Germinal center (tissue), 1 donor: ENCODE measurements at regions not wholly inside any gene's neighbourhood (a gene's known extent, or its start where the extent isn't known, plus 50 kb on each side); places are given as distances from the start of the nearest gene placed in this dataset.
"Not testable (repeated sequence)": the region's sequence is repeated elsewhere in the genome, so short reads cannot be mapped to it uniquely, and the experiment has no call there.

Source experiments
- DNase-seq: peaks from one replicate; pipeline ENCODE4 v3.0.0; 2012; ENCODE audit warnings: mixed read lengths, low spot score

- DNase-seq = no peak
Measured at GRCh38 chr10:21057436-21057835, 160.3 kb upstream of the NEBL start.

GRCh38 chr10:21056461-21056860, 159.3 kb upstream of the NEBL start:
- no peak for DNase-seq

DNA sequence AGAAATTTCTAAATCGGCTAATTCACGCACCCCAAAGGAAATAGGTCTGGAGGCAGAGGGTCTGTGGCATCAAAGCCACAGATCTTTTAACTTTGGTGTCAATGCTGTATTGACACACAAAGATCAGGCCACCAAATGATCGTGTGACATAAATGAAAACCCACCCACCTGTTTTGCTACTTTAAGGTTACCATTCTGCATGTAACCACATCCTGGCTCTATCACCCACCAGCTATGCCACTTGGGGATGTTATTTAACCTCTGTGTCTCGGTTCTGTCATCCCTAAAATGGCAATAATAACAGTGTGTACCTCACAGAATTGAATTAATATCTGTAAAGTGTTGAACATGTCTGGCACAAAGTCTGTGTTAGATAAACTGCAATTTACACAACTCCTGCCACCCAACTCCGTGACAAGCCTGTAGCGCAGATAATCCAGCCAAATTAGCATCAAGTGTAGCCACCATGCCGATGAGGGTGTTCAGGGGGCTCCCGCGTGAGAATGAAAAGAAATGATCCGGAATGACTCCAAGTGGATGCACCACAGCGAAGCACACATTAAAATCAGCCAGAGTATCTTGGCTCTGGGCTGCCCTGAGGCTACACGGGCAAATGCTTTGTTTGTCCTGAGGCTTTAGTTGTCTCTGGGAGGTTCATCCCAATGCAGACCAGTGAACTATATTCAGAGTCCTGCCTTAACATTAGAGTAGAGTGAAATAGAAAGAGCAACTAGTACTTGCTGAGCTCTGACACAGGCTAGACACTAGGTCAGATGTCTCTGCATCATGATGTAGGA, 158.4 kb upstream of the NEBL start:
- no peak for DNase-seq

- no peak for DNase-seq
Measured at GRCh38 chr10:21053953-21054690, 157.0 kb upstream of the NEBL start.

DNA sequence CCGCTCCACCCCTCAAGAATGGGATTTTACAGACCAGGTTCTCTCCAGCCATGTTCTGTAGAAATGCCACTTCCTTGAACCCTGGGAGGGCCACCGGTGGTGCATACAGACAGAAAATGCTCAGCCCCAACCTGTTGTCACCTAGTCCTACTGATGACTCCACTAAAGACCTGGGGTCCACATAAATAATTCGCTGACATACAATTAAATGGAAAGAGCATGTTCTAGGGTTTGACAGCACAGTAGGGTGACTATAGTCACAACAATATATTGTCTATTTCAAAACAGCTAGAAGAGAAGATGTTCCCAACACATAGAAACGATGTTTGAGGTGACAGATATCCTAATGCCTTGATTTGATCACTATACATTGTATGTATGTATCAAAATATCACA, 155.6 kb upstream of the NEBL start:
- DNase-seq = no peak

DNA sequence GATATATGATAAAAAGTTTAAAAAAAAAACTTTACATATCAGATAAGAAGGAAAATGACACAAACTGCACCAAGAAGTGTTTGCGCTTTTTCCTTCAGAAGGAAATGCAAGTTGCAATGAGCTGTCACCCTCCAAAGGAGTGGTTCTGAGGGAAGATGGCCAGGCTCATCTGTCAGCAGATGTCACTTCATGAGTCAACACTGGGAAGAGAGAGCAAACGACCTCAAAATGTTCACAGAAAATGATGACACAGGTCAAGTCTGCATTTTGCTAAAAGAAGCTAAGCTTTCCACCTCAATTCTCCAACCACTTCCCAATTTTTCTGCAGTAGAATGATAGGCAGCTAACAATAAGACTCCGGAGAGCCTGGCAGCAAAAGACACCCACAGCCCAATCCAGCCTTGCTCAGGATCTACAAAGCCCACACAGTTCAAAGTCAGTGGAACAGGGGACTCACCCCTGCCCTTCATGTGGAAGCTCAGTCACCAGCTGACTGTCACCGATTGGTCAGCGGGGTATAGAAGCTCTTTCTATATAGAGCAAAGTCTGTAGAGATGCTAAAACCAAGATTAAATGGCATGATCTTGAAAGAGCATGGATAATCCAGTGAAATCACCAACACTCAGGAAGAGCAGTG, 155.1 kb upstream of the NEBL start:
- no peak for DNase-seq

- no peak for DNase-seq
Measured at GRCh38 chr10:21049482-21049881, 152.4 kb upstream of the NEBL start.

- DNase-seq = no peak
Measured at GRCh38 chr10:21048068-21048467, 151.0 kb upstream of the NEBL start.

DNA sequence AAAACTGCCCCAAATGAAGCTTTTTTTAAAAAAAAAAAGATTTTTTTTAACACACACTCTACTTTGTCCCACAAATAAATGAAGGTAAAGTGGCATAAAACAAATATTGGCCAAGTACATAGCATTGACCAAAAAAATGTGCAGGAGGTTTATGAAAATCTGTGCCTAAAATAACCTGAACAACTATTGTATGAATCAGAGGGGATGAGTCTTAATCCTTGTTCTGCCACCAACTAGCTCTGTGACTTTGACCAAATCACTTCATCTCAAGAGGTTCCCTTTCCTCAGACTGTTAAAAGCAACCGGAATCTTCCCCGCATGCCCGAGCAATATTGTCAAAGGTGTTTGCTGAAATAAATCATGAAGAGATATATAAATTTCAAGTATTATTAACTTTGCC, 150.4 kb upstream of the NEBL start:
- DNase-seq = no peak

DNA sequence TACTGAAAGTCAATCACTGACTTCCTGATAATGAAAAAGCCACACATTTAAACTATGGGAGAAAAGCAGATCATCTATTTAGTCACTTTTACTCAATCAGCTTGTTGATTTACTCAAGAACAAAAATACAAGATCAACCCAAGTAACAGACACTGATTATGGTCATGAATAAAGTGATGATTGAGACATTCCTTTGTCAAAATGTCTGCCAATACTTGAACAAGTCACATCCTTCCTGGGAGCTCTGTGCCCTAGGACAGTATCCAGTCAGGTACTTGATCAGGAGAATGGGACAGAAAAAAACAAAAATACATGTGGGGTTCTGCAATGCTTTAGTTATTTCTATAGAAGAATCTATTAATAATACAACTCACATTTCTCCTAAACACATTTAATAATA, 150.0 kb upstream of the NEBL start:
- DNase-seq = no peak

DNA sequence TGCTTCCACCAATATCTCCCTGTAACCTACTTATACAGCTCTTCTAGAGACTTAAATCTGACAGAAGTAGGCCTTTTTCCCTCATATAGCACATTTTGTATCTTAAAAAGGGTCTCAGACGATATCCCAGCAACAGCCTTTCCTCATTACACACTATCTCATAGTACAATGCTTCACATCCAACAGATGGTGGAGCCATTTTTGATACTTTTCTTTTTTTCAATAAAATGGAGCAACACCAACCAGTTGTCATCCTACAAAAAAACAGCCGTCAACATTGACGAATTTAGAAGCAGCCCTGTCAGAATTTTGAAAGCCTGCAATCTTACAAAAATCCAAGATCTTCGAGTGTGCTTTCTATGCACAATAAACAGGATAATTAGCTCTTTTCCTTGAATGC, 145.9 kb upstream of the NEBL start:
- no peak for DNase-seq

DNA sequence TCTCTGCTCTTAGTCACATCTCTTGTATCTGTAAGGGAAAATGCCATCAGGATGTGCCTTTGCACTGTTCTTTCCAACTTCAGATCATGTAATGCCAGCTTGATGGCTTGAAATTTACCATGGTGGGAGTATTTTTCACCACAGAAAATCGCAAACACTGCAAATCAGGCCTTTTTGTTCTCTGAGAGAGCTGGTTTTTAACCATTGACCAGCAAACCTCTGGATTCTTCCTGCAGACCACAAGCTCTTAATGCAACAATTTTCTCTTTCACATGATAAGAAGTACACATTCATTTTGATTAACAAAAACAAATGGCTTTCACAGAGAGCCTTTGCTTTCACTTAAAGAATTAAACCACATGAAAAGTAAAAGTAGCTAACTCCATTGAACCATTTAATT, 145.4 kb upstream of the NEBL start:
- DNase-seq = no peak

- DNase-seq = no peak
Measured at GRCh38 chr10:21041763-21042458, 144.8 kb upstream of the NEBL start.

DNA sequence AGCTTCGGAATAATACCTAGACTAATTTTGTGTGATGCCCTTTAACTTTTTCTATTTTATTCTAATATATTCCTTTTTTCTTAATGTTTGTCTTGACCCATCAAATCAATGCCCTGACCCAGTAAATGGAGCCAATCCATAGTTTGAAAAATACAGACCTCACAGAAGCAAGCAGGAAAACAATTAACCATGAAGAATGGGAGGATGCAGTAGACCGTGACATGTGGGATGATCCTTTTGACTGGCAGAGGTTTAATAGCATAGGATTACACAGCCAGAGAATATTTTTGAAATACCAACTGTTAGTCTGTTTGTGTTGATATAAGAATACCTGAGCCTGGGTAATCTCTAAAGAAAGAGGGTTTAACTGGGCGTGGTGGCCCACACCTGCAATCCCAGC, 142.6 kb upstream of the NEBL start:
- DNase-seq = no peak

GRCh38 chr10:21036757-21037156, 139.6 kb upstream of the NEBL start:
- DNase-seq = no peak

DNA sequence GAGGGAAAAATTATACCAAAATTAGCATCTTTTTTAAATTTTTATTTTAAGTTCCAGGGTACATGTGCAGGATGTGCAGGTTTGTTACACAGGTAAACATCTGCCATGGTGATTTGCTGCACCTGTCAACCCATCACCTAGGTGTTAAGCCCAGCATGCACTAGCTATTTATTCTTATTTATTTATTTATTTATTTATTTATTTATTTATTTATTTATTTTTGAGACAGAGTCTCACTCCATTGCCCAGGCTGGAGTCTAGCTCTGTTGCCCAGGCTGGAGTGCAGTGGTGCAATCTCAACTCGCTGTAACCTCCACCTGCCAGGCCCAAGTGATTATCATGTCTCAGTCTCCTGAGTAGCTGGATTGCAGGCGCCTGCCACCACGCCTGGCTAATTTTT, 137.7 kb upstream of the NEBL start:
- not testable (repeated sequence) for DNase-seq

DNA sequence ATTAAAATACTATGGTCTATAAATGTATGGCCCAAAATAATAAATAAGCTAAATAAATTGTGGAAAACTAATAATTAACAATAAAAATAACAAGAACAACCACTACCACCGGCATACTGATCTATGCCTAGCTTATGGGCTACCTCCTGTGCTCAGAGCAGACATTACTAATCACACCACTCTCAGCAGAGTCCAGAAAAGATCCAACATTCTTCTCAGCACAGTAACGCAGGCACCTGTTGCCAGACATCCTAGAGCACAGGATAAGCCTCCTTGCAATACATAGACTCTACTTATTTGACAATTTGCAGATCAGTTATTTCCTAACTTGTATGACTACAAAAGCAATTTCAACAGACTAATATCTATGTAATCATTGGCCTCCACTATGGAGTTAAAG, 137.1 kb upstream of the NEBL start:
- no peak for DNase-seq

- no peak for DNase-seq
Measured at GRCh38 chr10:21032587-21033319, 135.6 kb upstream of the NEBL start.

DNA sequence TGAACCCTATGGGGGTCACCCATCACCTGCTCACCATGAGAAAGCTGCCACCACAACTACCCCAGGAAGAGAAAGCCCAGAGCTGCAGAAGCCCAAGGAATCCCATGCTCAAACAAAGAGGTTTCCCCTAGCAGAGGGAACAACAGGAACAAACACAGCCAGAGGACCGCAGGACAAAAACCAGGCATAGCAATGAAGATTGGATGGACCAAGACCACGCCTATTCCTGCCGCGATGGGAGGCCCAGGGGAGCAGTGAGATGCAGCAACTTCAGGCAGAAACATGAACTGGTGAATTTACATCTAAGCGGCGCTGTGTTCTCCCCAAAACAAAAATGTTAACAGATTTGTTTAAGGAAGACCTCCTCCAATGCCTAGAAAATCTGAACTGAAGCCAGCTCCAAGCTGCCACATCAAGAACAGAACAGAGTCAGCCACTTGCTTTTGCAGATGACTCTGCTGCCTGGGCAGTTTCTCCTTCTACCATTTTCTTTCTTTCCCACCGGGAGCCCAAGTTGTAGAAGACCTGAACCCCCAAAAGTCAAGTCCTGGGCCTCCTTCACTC, 134.2 kb upstream of the NEBL start:
- DNase-seq = no peak

DNA sequence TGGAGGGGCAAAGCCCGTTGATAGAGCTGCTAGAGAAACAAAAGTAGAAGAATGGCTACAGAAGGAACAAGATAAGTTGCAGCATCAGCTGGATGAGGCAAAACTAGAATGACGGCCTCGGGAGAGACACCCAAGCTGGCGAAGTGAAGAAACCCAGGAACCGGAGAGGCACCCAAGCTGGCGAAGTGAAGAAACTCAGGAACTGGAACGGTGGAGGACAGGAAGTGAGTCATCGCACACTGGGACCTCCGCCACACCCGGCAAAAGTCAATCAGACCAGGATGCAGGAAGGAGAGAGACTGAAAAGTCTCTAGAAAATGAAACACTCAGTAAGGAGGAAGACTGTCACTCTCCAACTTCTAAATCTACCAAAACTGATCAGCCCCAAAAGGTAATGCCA, 133.0 kb upstream of the NEBL start:
- no peak for DNase-seq

DNA sequence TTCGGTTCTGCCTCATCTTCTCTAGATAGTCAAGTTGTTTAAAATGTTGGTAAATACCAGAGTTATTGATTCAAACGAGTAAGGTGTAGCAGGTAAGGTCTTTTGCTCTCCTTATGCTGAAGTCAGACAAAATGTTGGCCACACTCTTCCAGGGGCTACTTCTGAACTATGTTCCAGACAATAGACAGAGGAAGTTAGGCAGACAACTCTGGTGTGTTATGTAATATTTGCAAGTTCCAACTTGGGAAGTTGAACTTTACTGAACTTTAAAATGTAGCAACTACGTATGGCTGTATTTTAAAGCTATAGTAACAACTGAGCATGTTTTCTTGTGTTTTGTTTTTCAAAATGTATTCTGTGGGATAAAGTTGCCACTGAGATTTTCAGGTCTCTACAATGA, 125.7 kb upstream of the NEBL start:
- DNase-seq = no peak
